Pancreas (tissue), 10 donors: ENCODE measurements at regions not wholly inside any gene's neighbourhood (a gene's known extent, or its start where the extent isn't known, plus 50 kb on each side); places are given as distances from the start of the nearest gene placed in this dataset.

Experiments used
- ATAC-seq, 4 donors: fragments of 200-7000 bp; cut with Tn5 transposase; one replicate each; pipeline versions ENCODE4 v1.8.0 to v1.9.1; 2020; ENCODE audit warnings: mild to moderate bottlenecking in 4 of 4, moderate library complexity in 4 of 4
- DNase-seq, 6 donors: peaks; one replicate each; pipeline ENCODE4 v3.0.0-alpha.2; 2020
- FAIRE-seq: peaks from 2 replicates; lab custom pipeline; 2012; peaks lifted over from hg19 to GRCh38; lab: Jason Lieb, UNC
- H3K27ac ChIP-seq, 4 donors: fragments of 200-600 bp; sonication (generic); 1 replicate in 3 of 4; 2 replicates in 1 of 4; pipeline versions ENCODE4 v1.5.0 to v1.8.0; 2020
- H3K27me3 ChIP-seq, 4 donors: fragments of 200-600 bp; one replicate each; pipeline ENCODE4 v1.8.0; 2021
- H3K36me3 ChIP-seq, 3 donors: fragments of 200-600 bp; sonication (generic) in 1 of 3; one replicate each; pipeline versions ENCODE4 v1.5.0 to v1.8.0; 2020 to 2021
- H3K4me1 ChIP-seq, 3 donors: fragments of 200-600 bp; one replicate each; pipeline ENCODE4 v1.8.0; 2021
- H3K4me3 ChIP-seq, 4 donors: fragments of 200-600 bp; sonication (generic) in 2 of 4; one replicate each; pipeline versions ENCODE4 v1.5.0 to v1.8.0; 2020 to 2021
- H3K9me3 ChIP-seq, 4 donors: fragments of 200-600 bp; one replicate each; pipeline ENCODE4 v1.8.0; 2021
- CTCF ChIP-seq, 4 donors: fragments of 200-600 bp; sonication (generic) in 3 of 4; IDR thresholded peaks; one replicate each; pipeline versions ENCODE4 v1.5.0 to v1.8.0; 2021; ENCODE audit warnings: antibody characterized with exemption in 4 of 4
- WGBS, 2 donors: extraction: QIAGEN DNeasy Blood & Tissue Kit; methylation state at CpG; one replicate each; pipeline ENCODE4 v1.1.7; 2013; 5-methylcytosine and 5-hydroxymethylcytosine counted together
- intact Hi-C, 3 donors: fragments of 100-400 bp; cut with DNase I; formaldehyde crosslinking; loops; one replicate each; pipeline versions ENCODE4 v1.11.1 to v1.14.2; 2022
- donor health status: healthy with polysubstance abuse.
- donor health status: DM: no; HTN: no; CAD: no; lungs with moderate emphysema.
- donor health status: DM: no; HTN: no; CAD: no.
- donor health status: control.
- donor health status: control.
- donor health status: Bipolar disorder and iron deficiency.
- donor health status: DM: yes; HTN: yes; CAD: no.
- donor health status: DM: no; HTN: no; CAD: no.
- donor health status: DM: no; HTN: no; CAD: no.
- donor health status: DM: yes; HTN: yes; CAD: no.

- 69 to 70% methylated on average over 1 of the region's 1 CpG for WGBS, 2 donors
- FAIRE-seq (no peak), DNase-seq (no peak), ATAC-seq (no peak)
- no peaks in the 10 kb centered on the region for H3K9me3 ChIP-seq
- no peak overlapping the region for H3K4me3 ChIP-seq
- intact Hi-C loops, result no loop called here
- no peaks in the 10 kb centered on the region for H3K27me3 ChIP-seq
- no peaks in the 10 kb centered on the region for H3K36me3 ChIP-seq
- no peak overlapping the region for H3K27ac ChIP-seq
- no peak for TF ChIP-seq CTCF (IDR thresholded peaks at IDR 0.05)
- no peaks in the 10 kb centered on the region for H3K4me1 ChIP-seq
These were observed 82.0 kb downstream of the TMEM168 start for GRCh38 chr7:112708236-112708635.
